K562 (cell line): ENCODE measurements at regions not wholly inside any gene's neighbourhood (a gene's known extent, or its start where the extent isn't known, plus 50 kb on each side); places are given as distances from the start of the nearest gene placed in this dataset.

Experiments used
- ATAC-seq: fragments of 200-7000 bp; cut with Tn5 transposase; 3 replicates; pipeline ENCODE4 v1.9.1; 2020; ENCODE audit warnings: moderate library complexity
- BruUV-seq: library from RNA; stranded (reverse); fragments of 400-500 nt; replicated peaks from 2 replicates; lab custom pipeline; 2021; lab: Mats Ljungman, UMichigan
- CTCF ChIA-PET: fragments of 300-600 bp; formaldehyde crosslinking; extraction: SDS; loops from one replicate; lab custom pipeline; 2021; ENCODE audit warnings: low intra/inter-chr PET ratio; lab: Yijun Ruan, JAX
- POLR2A ChIA-PET: fragments of 300-600, 350-650 bp; sonication (Branson Sonifier 250); formaldehyde crosslinking; extraction: SDS; loops from one replicate; lab custom pipeline; 2021; ENCODE audit warnings: antibody characterized with exemption, inconsistent platforms; lab: Yijun Ruan, JAX
- DNase-seq, 4 experiments: peaks; one replicate each; pipeline versions ENCODE4 v3.0.0 to v3.0.0-alpha.2; 2011 to 2018; ENCODE audit warnings: low spot score in 3 of 4, mixed read lengths in 3 of 4; ENCODE audit errors: extremely low read depth in 1 of 4
- FAIRE-seq: peaks from 2 replicates; lab custom pipeline; 2011; peaks lifted over from hg19 to GRCh38; lab: Jason Lieb, UNC
- H2AFZ ChIP-seq: 2 replicates; pipeline ENCODE4 v1.6.0; 2011; ENCODE audit warnings: low read depth, low read length, control low read depth, inconsistent platforms
- H3K27ac ChIP-seq: fragments of 200-600 bp; 3 replicates; pipeline ENCODE4 v1.8.0; 2011; ENCODE audit warnings: low read depth, mild to moderate bottlenecking, control low read depth, inconsistent platforms, low read length, moderate library complexity, mixed read lengths; ENCODE audit errors: extremely low read depth
- H3K27me3 ChIP-seq, 2 experiments: fragments of 300-600 bp in 1 of 2; 2 replicates in 1 of 2; 3 replicates in 1 of 2; pipeline versions ENCODE4 v1.6.0 to v1.8.0; 2011; ENCODE audit warnings: inconsistent platforms in 2 of 2, low read length in 2 of 2, mild to moderate bottlenecking in 1 of 2, mixed read lengths in 1 of 2, moderate library complexity in 1 of 2; ENCODE audit not compliant: control insufficient read depth in 2 of 2, insufficient read depth in 2 of 2
- H3K36me3 ChIP-seq: fragments of 300-600 bp; 3 replicates; pipeline ENCODE4 v1.8.0; 2011; ENCODE audit warnings: mild to moderate bottlenecking, low read length, inconsistent platforms; ENCODE audit not compliant: control insufficient read depth, insufficient read depth
- H3K4me1 ChIP-seq, 2 experiments: fragments of 200-600 bp in 1 of 2; replicated peaks in 1 of 2; 2 replicates in 1 of 2; 3 replicates in 1 of 2; pipeline versions ENCODE4 v1.5.1 to v1.8.0; 2011; ENCODE audit warnings: inconsistent platforms in 2 of 2, low read length in 2 of 2, mild to moderate bottlenecking in 1 of 2, mixed read lengths in 1 of 2, moderate library complexity in 1 of 2; ENCODE audit not compliant: control insufficient read depth in 2 of 2, insufficient read depth in 2 of 2
- H3K4me2 ChIP-seq: 2 replicates; pipeline ENCODE4 v1.6.1; 2011; ENCODE audit warnings: low read length, control low read depth, inconsistent platforms, mixed read lengths; ENCODE audit not compliant: insufficient read depth
- H3K4me3 ChIP-seq: fragments of 200-600 bp; sonication (generic), shearing (Covaris generic); 2 replicates; pipeline ENCODE4 v1.5.1; 2016; ENCODE audit warnings: control low read depth, inconsistent platforms
- H3K79me2 ChIP-seq: fragments of 200-600 bp; 3 replicates; pipeline ENCODE4 v1.8.0; 2011; ENCODE audit warnings: low read length, inconsistent platforms; ENCODE audit not compliant: control insufficient read depth, insufficient read depth
- H3K9ac ChIP-seq, 2 experiments: 2 replicates each; pipeline versions ENCODE4 v1.6.0 to v1.6.1; 2011; ENCODE audit warnings: low read depth in 2 of 2, low read length in 2 of 2, control low read depth in 1 of 2, inconsistent platforms in 1 of 2, mild to moderate bottlenecking in 1 of 2, mixed read lengths in 1 of 2; ENCODE audit not compliant: insufficient read depth in 1 of 2
- H3K9me1 ChIP-seq: one replicate; pipeline ENCODE4 v1.6.0; 2011; ENCODE audit warnings: inconsistent platforms, mild to moderate bottlenecking, low read length, moderate library complexity; ENCODE audit not compliant: control insufficient read depth, insufficient read depth
- H3K9me3 ChIP-seq: replicated peaks from 2 replicates; pipeline ENCODE4 v1.5.1; 2011; ENCODE audit warnings: low read depth, low read length, inconsistent platforms; ENCODE audit not compliant: control insufficient read depth, insufficient read depth
- H4K20me1 ChIP-seq: replicated peaks from 2 replicates; pipeline ENCODE4 v1.6.1; 2011; ENCODE audit warnings: low read length, inconsistent platforms, mixed read lengths; ENCODE audit not compliant: control insufficient read depth, insufficient read depth
- CCAR2 ChIP-seq: fragments of 200-400 bp; formaldehyde crosslinking; IDR thresholded peaks from 2 replicates; pipeline ENCODE4 v1.6.1; 2017; ENCODE audit warnings: mild to moderate bottlenecking, low read depth, low read length
- CTCFL ChIP-seq: IDR thresholded peaks from 2 replicates; pipeline ENCODE4 v1.6.1; 2011; ENCODE audit warnings: borderline replicate concordance, low read depth, mild to moderate bottlenecking, moderate library complexity, low read length; ENCODE audit not compliant: insufficient read depth, poor library complexity, severe bottlenecking
- ESRRB ChIP-seq: fragments of 250-450 bp; sonication (Bioruptor Pico); IDR thresholded peaks from 2 replicates; pipeline ENCODE4 v1.5.0; 2020; ENCODE audit warnings: mild to moderate bottlenecking, moderate library complexity, borderline replicate concordance
- NFE2L1 ChIP-seq: fragments of 450-650 bp; IDR thresholded peaks from 2 replicates; pipeline ENCODE4 v1.6.1; 2016; ENCODE audit warnings: missing genetic modification characterization, low read depth, mild to moderate bottlenecking, missing compliant biosample characterization, moderate library complexity, borderline replicate concordance
- ZNF134 ChIP-seq: fragments of 250-450 bp; sonication (Bioruptor Pico); conservative IDR thresholded peaks from 2 replicates; pipeline ENCODE4 v1.4.0; 2020
- ZNF347 ChIP-seq: fragments of 450-650 bp; formaldehyde crosslinking; IDR thresholded peaks from 2 replicates; pipeline ENCODE4 v1.4.0; 2020; ENCODE audit warnings: low read depth, mild to moderate bottlenecking, moderate library complexity
- ZNF354B ChIP-seq: fragments of 250-450 bp; sonication (Bioruptor Pico); IDR thresholded peaks from 2 replicates; pipeline ENCODE4 v1.4.0; 2020
- in situ Hi-C: fragments of 300-500 bp; cut with MboI; formaldehyde crosslinking; loops from 4 replicates; pipeline ENCODE4 v1.15.0; 2018; ENCODE audit warnings: inconsistent platforms, mixed read lengths
- intact Hi-C: fragments of 100-400 bp; cut with micrococcal nuclease; formaldehyde crosslinking; loops from 2 replicates; pipeline ENCODE4 v1.14.2; 2022
- TF ChIP-seq, protein P1 (sequence below), 2 experiments: fragments of 450-650 bp; formaldehyde crosslinking in 1 of 2; IDR thresholded peaks; 2 replicates each; pipeline versions ENCODE4 v1.4.0 to v1.6.1; 2014 to 2020; ENCODE audit warnings: mild to moderate bottlenecking in 2 of 2, borderline replicate concordance in 1 of 2, low read depth in 1 of 2

DNA sequence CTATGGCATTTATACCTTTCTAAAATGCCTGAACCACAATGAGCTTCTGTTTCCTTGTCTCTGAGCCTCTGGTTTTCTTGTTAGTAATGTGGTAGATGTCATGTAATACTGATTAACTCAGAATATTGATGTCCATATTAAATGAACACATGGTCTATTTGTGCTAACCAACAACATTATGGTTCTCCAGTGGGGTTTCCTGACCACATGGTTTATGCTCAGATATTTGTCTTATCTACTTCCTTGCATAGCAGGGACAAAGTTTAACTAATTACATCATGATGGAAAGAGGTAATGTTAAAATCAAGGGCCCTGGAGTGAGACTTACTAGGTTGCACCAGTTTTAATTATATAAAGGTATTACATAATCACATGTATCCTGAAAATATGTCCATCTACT is 62.6 kb upstream of the SCN10A start:
- Histone ChIP-seq H3K27ac (no peak overlapping the region), H4K20me1 (no peaks in the 10 kb centered on the region), H3K79me2 (no peaks in the 10 kb centered on the region), H3K4me1 (no peaks in the 10 kb centered on the region), H3K4me2 (no peak overlapping the region), H3K9me1 (no peaks in the 10 kb centered on the region), H3K4me3 (no peak overlapping the region), H3K9ac (no peak overlapping the region), H3K9me3 (no peaks in the 10 kb centered on the region), H3K27me3 (no peaks in the 10 kb centered on the region), H2AFZ (no peak overlapping the region), H3K36me3 (no peaks in the 10 kb centered on the region; the same call in 2 of the 3 replicates)
- ChIA-PET CTCF (no interaction called here), POLR2A (no interaction called here)
- ATAC-seq (no peak), DNase-seq (no peak), FAIRE-seq (no peak)
- no TSS peak for BruUV-seq
- in situ Hi-C loops: no loop called here
- intact Hi-C loops: no loop called here
- TF ChIP-seq CCAR2 (no peak), ESRRB (CRISPR knock-in tag) (no peak), ZNF347 (no peak), CTCFL (no peak), NFE2L1 (no peak), ZNF354B (CRISPR knock-in tag) (no peak), ZNF134 (CRISPR knock-in tag) (no peak)
- TF ChIP-seq, protein P1, sequence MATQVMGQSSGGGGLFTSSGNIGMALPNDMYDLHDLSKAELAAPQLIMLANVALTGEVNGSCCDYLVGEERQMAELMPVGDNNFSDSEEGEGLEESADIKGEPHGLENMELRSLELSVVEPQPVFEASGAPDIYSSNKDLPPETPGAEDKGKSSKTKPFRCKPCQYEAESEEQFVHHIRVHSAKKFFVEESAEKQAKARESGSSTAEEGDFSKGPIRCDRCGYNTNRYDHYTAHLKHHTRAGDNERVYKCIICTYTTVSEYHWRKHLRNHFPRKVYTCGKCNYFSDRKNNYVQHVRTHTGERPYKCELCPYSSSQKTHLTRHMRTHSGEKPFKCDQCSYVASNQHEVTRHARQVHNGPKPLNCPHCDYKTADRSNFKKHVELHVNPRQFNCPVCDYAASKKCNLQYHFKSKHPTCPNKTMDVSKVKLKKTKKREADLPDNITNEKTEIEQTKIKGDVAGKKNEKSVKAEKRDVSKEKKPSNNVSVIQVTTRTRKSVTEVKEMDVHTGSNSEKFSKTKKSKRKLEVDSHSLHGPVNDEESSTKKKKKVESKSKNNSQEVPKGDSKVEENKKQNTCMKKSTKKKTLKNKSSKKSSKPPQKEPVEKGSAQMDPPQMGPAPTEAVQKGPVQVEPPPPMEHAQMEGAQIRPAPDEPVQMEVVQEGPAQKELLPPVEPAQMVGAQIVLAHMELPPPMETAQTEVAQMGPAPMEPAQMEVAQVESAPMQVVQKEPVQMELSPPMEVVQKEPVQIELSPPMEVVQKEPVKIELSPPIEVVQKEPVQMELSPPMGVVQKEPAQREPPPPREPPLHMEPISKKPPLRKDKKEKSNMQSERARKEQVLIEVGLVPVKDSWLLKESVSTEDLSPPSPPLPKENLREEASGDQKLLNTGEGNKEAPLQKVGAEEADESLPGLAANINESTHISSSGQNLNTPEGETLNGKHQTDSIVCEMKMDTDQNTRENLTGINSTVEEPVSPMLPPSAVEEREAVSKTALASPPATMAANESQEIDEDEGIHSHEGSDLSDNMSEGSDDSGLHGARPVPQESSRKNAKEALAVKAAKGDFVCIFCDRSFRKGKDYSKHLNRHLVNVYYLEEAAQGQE (IDR thresholded peaks at IDR 0.05; ENCODE audit: borderline replicate concordance): no peak
- TF ChIP-seq, protein P1 (CRISPR knock-in tag; IDR thresholded peaks at IDR 0.05; ENCODE audit: low read depth): no peak
